ENCODE measurements at regions not wholly inside any gene's neighbourhood (a gene's known extent, or its start where the extent isn't known, plus 50 kb on each side); places are given as distances from the start of the nearest gene placed in this dataset.

- Histone ChIP-seq H3K9me3 (no peaks in the 10 kb centered on the region), H3K27ac (no peak overlapping the region), H3K4me3 (no peak overlapping the region), H3K4me1 (no peaks in the 10 kb centered on the region), H3K27me3 (peaks cover 0 to 4% of the 10 kb centered on the region in 2 donors), H3K36me3 (replicated peaks in 1 of 2; ENCODE audit: insufficient read depth in 1 of 2, low read depth in 2 of 2) (no peaks in the 10 kb centered on the region)
- DNase-seq (peak in 3 of 4 donors; percentile 30 to 45 (median 31)), ATAC-seq (no peak)
- WGBS, 2 donors = 40 to 53% methylated on average over 10 to 23 of the region's 25 CpGs
- intact Hi-C loops (cut with DNase I) = no loop called here
- TF ChIP-seq CTCF (IDR thresholded peaks at IDR 0.05) = peak in 3 of 7 experiments; percentile 9 to 21 (median 9)
- no peak for TF ChIP-seq POLR2A (IDR thresholded peaks at IDR 0.05)
Observed at GRCh38 chr5:2207416-2208238, 324.9 kb upstream of the IRX4 start.

GRCh38 chr5:2207109-2207399, 324.3 kb upstream of the IRX4 start:
- H3K27ac ChIP-seq = no peak overlapping the region
- H3K4me3 ChIP-seq = no peak overlapping the region
- WGBS, 2 donors = 78 to 80% methylated on average over 5 to 6 of the region's 6 CpGs
- TF ChIP-seq POLR2A (IDR thresholded peaks at IDR 0.05) = no peak
- no peak for TF ChIP-seq CTCF (IDR thresholded peaks at IDR 0.05)
- no peaks in the 10 kb centered on the region for H3K4me1 ChIP-seq
- ATAC-seq (no peak), DNase-seq (no peak)
- intact Hi-C loops (cut with DNase I) = no loop called here
- H3K36me3 ChIP-seq (replicated peaks in 1 of 2; ENCODE audit: insufficient read depth in 1 of 2, low read depth in 2 of 2) = no peaks in the 10 kb centered on the region
- H3K27me3 ChIP-seq = peaks cover 0 to 4% of the 10 kb centered on the region in 2 donors
- no peaks in the 10 kb centered on the region for H3K9me3 ChIP-seq

GRCh38 chr5:2206293-2207108, 323.8 kb upstream of the IRX4 start:
- 68 to 73% methylated on average over 24 to 26 of the region's 28 CpGs for WGBS, 2 donors
- Histone ChIP-seq H3K4me3 (no peak overlapping the region), H3K36me3 (replicated peaks in 1 of 2; ENCODE audit: insufficient read depth in 1 of 2, low read depth in 2 of 2) (no peaks in the 10 kb centered on the region), H3K9me3 (no peaks in the 10 kb centered on the region), H3K4me1 (no peaks in the 10 kb centered on the region), H3K27me3 (peaks cover 0 to 4% of the 10 kb centered on the region in 2 donors), H3K27ac (no peak overlapping the region)
- DNase-seq (no peak), ATAC-seq (no peak)
- intact Hi-C loops (cut with DNase I) = no loop called here
- TF ChIP-seq CTCF (IDR thresholded peaks at IDR 0.05) (no peak), POLR2A (IDR thresholded peaks at IDR 0.05) (no peak)

- no peak for TF ChIP-seq CTCF (IDR thresholded peaks at IDR 0.05)
- no peak for TF ChIP-seq POLR2A (IDR thresholded peaks at IDR 0.05)
- no peaks in the 10 kb centered on the region for H3K4me1 ChIP-seq
- intact Hi-C loops (cut with DNase I) = no loop called here
- ATAC-seq = no peak
- H3K27ac ChIP-seq = no peak overlapping the region
- no peak overlapping the region for H3K4me3 ChIP-seq
- H3K9me3 ChIP-seq = no peaks in the 10 kb centered on the region
- no peaks in the 10 kb centered on the region for H3K36me3 ChIP-seq (replicated peaks in 1 of 2; ENCODE audit: insufficient read depth in 1 of 2, low read depth in 2 of 2)
- WGBS, 2 donors = 80 to 82% methylated on average over 34 of the region's 34 CpGs
- H3K27me3 ChIP-seq = peaks cover 0 to 4% of the 10 kb centered on the region in 2 donors
- no peak for DNase-seq
Observed at GRCh38 chr5:2205596-2206226, 323.0 kb upstream of the IRX4 start.

Measured in body of pancreas (tissue), 4 donors.